K562 (cell line): ENCODE measurements at regions not wholly inside any gene's neighbourhood (a gene's known extent, or its start where the extent isn't known, plus 50 kb on each side); places are given as distances from the start of the nearest gene placed in this dataset.

ENCODE experiments used
- ATAC-seq: fragments of 200-7000 bp; cut with Tn5 transposase; 3 replicates; pipeline ENCODE4 v1.9.1; 2020; ENCODE audit warnings: moderate library complexity
- BruUV-seq: library from RNA; stranded (reverse); fragments of 400-500 nt; replicated peaks from 2 replicates; lab custom pipeline; 2021; lab: Mats Ljungman, UMichigan
- CTCF ChIA-PET: fragments of 300-600 bp; formaldehyde crosslinking; extraction: SDS; loops from one replicate; lab custom pipeline; 2021; ENCODE audit warnings: low intra/inter-chr PET ratio; lab: Yijun Ruan, JAX
- POLR2A ChIA-PET: fragments of 300-600, 350-650 bp; sonication (Branson Sonifier 250); formaldehyde crosslinking; extraction: SDS; loops from one replicate; lab custom pipeline; 2021; ENCODE audit warnings: antibody characterized with exemption, inconsistent platforms; lab: Yijun Ruan, JAX
- DNase-seq, 4 experiments: peaks; one replicate each; pipeline versions ENCODE4 v3.0.0 to v3.0.0-alpha.2; 2011 to 2018; ENCODE audit warnings: low spot score in 3 of 4, mixed read lengths in 3 of 4; ENCODE audit errors: extremely low read depth in 1 of 4
- FAIRE-seq: peaks from 2 replicates; lab custom pipeline; 2011; peaks lifted over from hg19 to GRCh38; lab: Jason Lieb, UNC
- H2AFZ ChIP-seq: 2 replicates; pipeline ENCODE4 v1.6.0; 2011; ENCODE audit warnings: low read depth, low read length, control low read depth, inconsistent platforms
- H3K27ac ChIP-seq: fragments of 200-600 bp; 3 replicates; pipeline ENCODE4 v1.8.0; 2011; ENCODE audit warnings: low read depth, mild to moderate bottlenecking, control low read depth, inconsistent platforms, low read length, moderate library complexity, mixed read lengths; ENCODE audit errors: extremely low read depth
- H3K27me3 ChIP-seq, 2 experiments: fragments of 300-600 bp in 1 of 2; 2 replicates in 1 of 2; 3 replicates in 1 of 2; pipeline versions ENCODE4 v1.6.0 to v1.8.0; 2011; ENCODE audit warnings: inconsistent platforms in 2 of 2, low read length in 2 of 2, mild to moderate bottlenecking in 1 of 2, mixed read lengths in 1 of 2, moderate library complexity in 1 of 2; ENCODE audit not compliant: control insufficient read depth in 2 of 2, insufficient read depth in 2 of 2
- H3K36me3 ChIP-seq: fragments of 300-600 bp; 3 replicates; pipeline ENCODE4 v1.8.0; 2011; ENCODE audit warnings: mild to moderate bottlenecking, low read length, inconsistent platforms; ENCODE audit not compliant: control insufficient read depth, insufficient read depth
- H3K4me1 ChIP-seq, 2 experiments: fragments of 200-600 bp in 1 of 2; replicated peaks in 1 of 2; 2 replicates in 1 of 2; 3 replicates in 1 of 2; pipeline versions ENCODE4 v1.5.1 to v1.8.0; 2011; ENCODE audit warnings: inconsistent platforms in 2 of 2, low read length in 2 of 2, mild to moderate bottlenecking in 1 of 2, mixed read lengths in 1 of 2, moderate library complexity in 1 of 2; ENCODE audit not compliant: control insufficient read depth in 2 of 2, insufficient read depth in 2 of 2
- H3K4me2 ChIP-seq: 2 replicates; pipeline ENCODE4 v1.6.1; 2011; ENCODE audit warnings: low read length, control low read depth, inconsistent platforms, mixed read lengths; ENCODE audit not compliant: insufficient read depth
- H3K4me3 ChIP-seq: fragments of 200-600 bp; sonication (generic), shearing (Covaris generic); 2 replicates; pipeline ENCODE4 v1.5.1; 2016; ENCODE audit warnings: control low read depth, inconsistent platforms
- H3K79me2 ChIP-seq: fragments of 200-600 bp; 3 replicates; pipeline ENCODE4 v1.8.0; 2011; ENCODE audit warnings: low read length, inconsistent platforms; ENCODE audit not compliant: control insufficient read depth, insufficient read depth
- H3K9ac ChIP-seq, 2 experiments: 2 replicates each; pipeline versions ENCODE4 v1.6.0 to v1.6.1; 2011; ENCODE audit warnings: low read depth in 2 of 2, low read length in 2 of 2, control low read depth in 1 of 2, inconsistent platforms in 1 of 2, mild to moderate bottlenecking in 1 of 2, mixed read lengths in 1 of 2; ENCODE audit not compliant: insufficient read depth in 1 of 2
- H3K9me1 ChIP-seq: one replicate; pipeline ENCODE4 v1.6.0; 2011; ENCODE audit warnings: inconsistent platforms, mild to moderate bottlenecking, low read length, moderate library complexity; ENCODE audit not compliant: control insufficient read depth, insufficient read depth
- H3K9me3 ChIP-seq: replicated peaks from 2 replicates; pipeline ENCODE4 v1.5.1; 2011; ENCODE audit warnings: low read depth, low read length, inconsistent platforms; ENCODE audit not compliant: control insufficient read depth, insufficient read depth
- H4K20me1 ChIP-seq: replicated peaks from 2 replicates; pipeline ENCODE4 v1.6.1; 2011; ENCODE audit warnings: low read length, inconsistent platforms, mixed read lengths; ENCODE audit not compliant: control insufficient read depth, insufficient read depth
- BCOR ChIP-seq: fragments of 450-650 bp; IDR thresholded peaks from 2 replicates; pipeline ENCODE4 v1.6.1; 2016
- LEF1 ChIP-seq: fragments of 450-650 bp; IDR thresholded peaks from 2 replicates; pipeline ENCODE4 v1.6.1; 2016; ENCODE audit warnings: mild to moderate bottlenecking
- MYC ChIP-seq, 2 experiments: fragments of 250-450 bp in 1 of 2; sonication (Bioruptor Pico) in 1 of 2; IDR thresholded peaks; 2 replicates each; pipeline versions ENCODE4 v1.5.1 to v1.6.1; 2012 to 2021; ENCODE audit warnings: low read depth in 2 of 2, borderline replicate concordance in 1 of 2, improper control_type of control experiment in 1 of 2, low read length in 1 of 2, mild to moderate bottlenecking in 1 of 2, moderate library complexity in 1 of 2
- PHB ChIP-seq: fragments of 250-450 bp; sonication (Bioruptor Pico); IDR thresholded peaks from 2 replicates; pipeline ENCODE4 v1.5.0; 2021
- RFX5 ChIP-seq: IDR thresholded peaks from 2 replicates; pipeline ENCODE4 v1.6.1; 2011; ENCODE audit warnings: low read depth, mild to moderate bottlenecking, improper control_type of control experiment, low read length
- RFX7 ChIP-seq: fragments of 250-450 bp; sonication (Bioruptor Pico); IDR thresholded peaks from 2 replicates; pipeline ENCODE4 v1.5.1; 2021; ENCODE audit warnings: mild to moderate bottlenecking
- SPI1 ChIP-seq: IDR thresholded peaks from 2 replicates; pipeline ENCODE4 v1.6.1; 2011; ENCODE audit warnings: low read depth, low read length, control low read depth, borderline replicate concordance
- TAL1 ChIP-seq: fragments of 450-650 bp; IDR thresholded peaks from 2 replicates; pipeline ENCODE4 v1.6.1; 2016; ENCODE audit warnings: mild to moderate bottlenecking
- ZKSCAN1 ChIP-seq: fragments of 150-350 bp; IDR thresholded peaks from 2 replicates; pipeline ENCODE4 v1.6.1; 2016; ENCODE audit warnings: low read depth, low read length
- WGBS: fragments of 100-300 bp; shearing (Covaris generic); methylation state at CpG from one replicate; pipeline ENCODE4 v1.1.6; 2016; ENCODE audit warnings: low coverage, mixed read lengths; ENCODE audit not compliant: insufficient coverage; ENCODE audit errors: missing lambda C conversion rate; 5-methylcytosine and 5-hydroxymethylcytosine counted together
- in situ Hi-C: fragments of 300-500 bp; cut with MboI; formaldehyde crosslinking; loops from 4 replicates; pipeline ENCODE4 v1.15.0; 2018; ENCODE audit warnings: inconsistent platforms, mixed read lengths
- intact Hi-C: fragments of 100-400 bp; cut with micrococcal nuclease; formaldehyde crosslinking; loops from 2 replicates; pipeline ENCODE4 v1.14.2; 2022
- TF ChIP-seq, protein P1 (sequence below): fragments of 450-650 bp; IDR thresholded peaks from 2 replicates; pipeline ENCODE4 v1.6.1; 2017; ENCODE audit warnings: antibody characterized with exemption
- TF ChIP-seq, protein P2 (sequence below): sonication (generic); formaldehyde crosslinking; IDR thresholded peaks from 2 replicates; pipeline ENCODE4 v1.9.0; 2022; ENCODE audit warnings: mild to moderate bottlenecking, missing genetic modification reagents
- TF ChIP-seq, protein P3 (sequence below): fragments of 150-350 bp; conservative IDR thresholded peaks from 2 replicates; pipeline ENCODE4 v1.6.1; 2014; ENCODE audit warnings: low read length
- TF ChIP-seq, protein P4 (sequence below): fragments of 250-450 bp; sonication (Bioruptor Pico); IDR thresholded peaks from 2 replicates; pipeline ENCODE4 v1.5.0; 2021; ENCODE audit warnings: mild to moderate bottlenecking, borderline replicate concordance

DNA sequence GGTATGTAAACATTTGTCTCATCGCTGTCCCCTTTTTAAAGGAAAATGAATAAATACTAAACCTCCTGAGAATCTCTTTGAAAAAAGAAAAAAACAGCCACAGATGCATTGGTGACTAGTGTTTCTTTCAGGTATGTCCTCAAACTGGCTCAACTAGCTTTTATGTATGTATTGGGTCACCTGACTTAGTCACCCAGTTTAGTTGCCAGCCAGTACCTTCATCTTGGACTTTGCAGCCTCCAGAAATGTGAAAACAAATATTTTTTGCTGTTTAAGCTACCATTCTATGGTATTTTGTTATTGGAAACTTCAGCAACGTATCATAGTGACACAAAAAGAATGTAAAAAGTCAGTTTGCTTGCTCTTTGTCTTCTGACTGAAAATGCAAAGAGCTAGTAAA, 1263.5 kb downstream of the FAM133A start:
- no peak overlapping the region for H3K4me3 ChIP-seq
- POLR2A ChIA-PET, result no interaction called here
- no TSS peak for BruUV-seq
- in situ Hi-C loops (no loop called here), intact Hi-C loops (no loop called here)
- no peak for DNase-seq
- no peaks in the 10 kb centered on the region for H3K36me3 ChIP-seq
- no peaks in the 10 kb centered on the region for H3K9me1 ChIP-seq
- FAIRE-seq, result no peak
- H3K4me1 ChIP-seq, result no peaks in the 10 kb centered on the region
- no peak overlapping the region for H3K9ac ChIP-seq
- H3K4me2 ChIP-seq, result no peak overlapping the region
- no peaks in the 10 kb centered on the region for H4K20me1 ChIP-seq
- WGBS, result 0% methylated on average over 2 of the region's 2 CpGs
- TF ChIP-seq TAL1 (no peak), RFX7 (no peak), PHB (CRISPR knock-in tag) (no peak), BCOR (no peak), SPI1 (no peak), RFX5 (no peak), ZKSCAN1 (no peak), MYC (IDR thresholded peaks at IDR 0.05; ENCODE audit: low read depth, low read length) (no peak), MYC (CRISPR knock-in tag; IDR thresholded peaks at IDR 0.05; ENCODE audit: borderline replicate concordance, low read depth) (no peak), LEF1 (no peak)
- TF ChIP-seq, protein P1, sequence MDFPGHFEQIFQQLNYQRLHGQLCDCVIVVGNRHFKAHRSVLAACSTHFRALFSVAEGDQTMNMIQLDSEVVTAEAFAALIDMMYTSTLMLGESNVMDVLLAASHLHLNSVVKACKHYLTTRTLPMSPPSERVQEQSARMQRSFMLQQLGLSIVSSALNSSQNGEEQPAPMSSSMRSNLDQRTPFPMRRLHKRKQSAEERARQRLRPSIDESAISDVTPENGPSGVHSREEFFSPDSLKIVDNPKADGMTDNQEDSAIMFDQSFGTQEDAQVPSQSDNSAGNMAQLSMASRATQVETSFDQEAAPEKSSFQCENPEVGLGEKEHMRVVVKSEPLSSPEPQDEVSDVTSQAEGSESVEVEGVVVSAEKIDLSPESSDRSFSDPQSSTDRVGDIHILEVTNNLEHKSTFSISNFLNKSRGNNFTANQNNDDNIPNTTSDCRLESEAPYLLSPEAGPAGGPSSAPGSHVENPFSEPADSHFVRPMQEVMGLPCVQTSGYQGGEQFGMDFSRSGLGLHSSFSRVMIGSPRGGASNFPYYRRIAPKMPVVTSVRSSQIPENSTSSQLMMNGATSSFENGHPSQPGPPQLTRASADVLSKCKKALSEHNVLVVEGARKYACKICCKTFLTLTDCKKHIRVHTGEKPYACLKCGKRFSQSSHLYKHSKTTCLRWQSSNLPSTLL, result no peak
- TF ChIP-seq, protein P2, sequence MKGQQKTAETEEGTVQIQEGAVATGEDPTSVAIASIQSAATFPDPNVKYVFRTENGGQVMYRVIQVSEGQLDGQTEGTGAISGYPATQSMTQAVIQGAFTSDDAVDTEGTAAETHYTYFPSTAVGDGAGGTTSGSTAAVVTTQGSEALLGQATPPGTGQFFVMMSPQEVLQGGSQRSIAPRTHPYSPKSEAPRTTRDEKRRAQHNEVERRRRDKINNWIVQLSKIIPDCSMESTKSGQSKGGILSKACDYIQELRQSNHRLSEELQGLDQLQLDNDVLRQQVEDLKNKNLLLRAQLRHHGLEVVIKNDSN (CRISPR knock-in tag), result no peak
- TF ChIP-seq, protein P3, sequence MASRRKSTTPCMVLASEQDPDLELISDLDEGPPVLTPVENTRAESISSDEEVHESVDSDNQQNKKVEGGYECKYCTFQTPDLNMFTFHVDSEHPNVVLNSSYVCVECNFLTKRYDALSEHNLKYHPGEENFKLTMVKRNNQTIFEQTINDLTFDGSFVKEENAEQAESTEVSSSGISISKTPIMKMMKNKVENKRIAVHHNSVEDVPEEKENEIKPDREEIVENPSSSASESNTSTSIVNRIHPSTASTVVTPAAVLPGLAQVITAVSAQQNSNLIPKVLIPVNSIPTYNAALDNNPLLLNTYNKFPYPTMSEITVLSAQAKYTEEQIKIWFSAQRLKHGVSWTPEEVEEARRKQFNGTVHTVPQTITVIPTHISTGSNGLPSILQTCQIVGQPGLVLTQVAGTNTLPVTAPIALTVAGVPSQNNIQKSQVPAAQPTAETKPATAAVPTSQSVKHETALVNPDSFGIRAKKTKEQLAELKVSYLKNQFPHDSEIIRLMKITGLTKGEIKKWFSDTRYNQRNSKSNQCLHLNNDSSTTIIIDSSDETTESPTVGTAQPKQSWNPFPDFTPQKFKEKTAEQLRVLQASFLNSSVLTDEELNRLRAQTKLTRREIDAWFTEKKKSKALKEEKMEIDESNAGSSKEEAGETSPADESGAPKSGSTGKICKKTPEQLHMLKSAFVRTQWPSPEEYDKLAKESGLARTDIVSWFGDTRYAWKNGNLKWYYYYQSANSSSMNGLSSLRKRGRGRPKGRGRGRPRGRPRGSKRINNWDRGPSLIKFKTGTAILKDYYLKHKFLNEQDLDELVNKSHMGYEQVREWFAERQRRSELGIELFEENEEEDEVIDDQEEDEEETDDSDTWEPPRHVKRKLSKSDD, result no peak
- TF ChIP-seq, protein P4, sequence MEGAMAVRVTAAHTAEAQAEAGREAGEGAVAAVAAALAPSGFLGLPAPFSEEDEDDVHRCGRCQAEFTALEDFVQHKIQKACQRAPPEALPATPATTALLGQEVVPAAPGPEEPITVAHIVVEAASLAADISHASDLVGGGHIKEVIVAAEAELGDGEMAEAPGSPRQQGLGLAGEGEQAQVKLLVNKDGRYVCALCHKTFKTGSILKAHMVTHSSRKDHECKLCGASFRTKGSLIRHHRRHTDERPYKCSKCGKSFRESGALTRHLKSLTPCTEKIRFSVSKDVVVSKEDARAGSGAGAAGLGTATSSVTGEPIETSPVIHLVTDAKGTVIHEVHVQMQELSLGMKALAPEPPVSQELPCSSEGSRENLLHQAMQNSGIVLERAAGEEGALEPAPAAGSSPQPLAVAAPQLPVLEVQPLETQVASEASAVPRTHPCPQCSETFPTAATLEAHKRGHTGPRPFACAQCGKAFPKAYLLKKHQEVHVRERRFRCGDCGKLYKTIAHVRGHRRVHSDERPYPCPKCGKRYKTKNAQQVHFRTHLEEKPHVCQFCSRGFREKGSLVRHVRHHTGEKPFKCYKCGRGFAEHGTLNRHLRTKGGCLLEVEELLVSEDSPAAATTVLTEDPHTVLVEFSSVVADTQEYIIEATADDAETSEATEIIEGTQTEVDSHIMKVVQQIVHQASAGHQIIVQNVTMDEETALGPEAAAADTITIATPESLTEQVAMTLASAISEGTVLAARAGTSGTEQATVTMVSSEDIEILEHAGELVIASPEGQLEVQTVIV (CRISPR knock-in tag), result no peak
- ATAC-seq, result no peak
- H2AFZ ChIP-seq, result no peak overlapping the region
- CTCF ChIA-PET, result no interaction called here
- H3K9me3 ChIP-seq, result no peaks in the 10 kb centered on the region
- no peaks in the 10 kb centered on the region for H3K79me2 ChIP-seq
- no peak overlapping the region for H3K27ac ChIP-seq
- no peaks in the 10 kb centered on the region for H3K27me3 ChIP-seq
